Astrocyte of the spinal cord (primary cell): ENCODE measurements at regions not wholly inside any gene's neighbourhood (a gene's known extent, or its start where the extent isn't known, plus 50 kb on each side); places are given as distances from the start of the nearest gene placed in this dataset.

Experiments
- DNase-seq: peaks from one replicate; pipeline ENCODE4 v3.0.0; 2011; ENCODE audit warnings: low read depth, low spot score
- H3K4me3 ChIP-seq: 2 replicates; pipeline ENCODE4 v1.5.1; 2011; ENCODE audit warnings: low read depth, mild to moderate bottlenecking, low read length, moderate library complexity
- CTCF ChIP-seq: IDR thresholded peaks from 2 replicates; pipeline ENCODE4 v1.5.1; 2012; ENCODE audit warnings: low read depth, mild to moderate bottlenecking, low read length, inconsistent platforms
- in situ Hi-C: cut with HindIII; loops from 2 replicates; pipeline ENCODE4 v1.10.0; 2017; ENCODE audit warnings: low sequenced_read_pairs

DNA sequence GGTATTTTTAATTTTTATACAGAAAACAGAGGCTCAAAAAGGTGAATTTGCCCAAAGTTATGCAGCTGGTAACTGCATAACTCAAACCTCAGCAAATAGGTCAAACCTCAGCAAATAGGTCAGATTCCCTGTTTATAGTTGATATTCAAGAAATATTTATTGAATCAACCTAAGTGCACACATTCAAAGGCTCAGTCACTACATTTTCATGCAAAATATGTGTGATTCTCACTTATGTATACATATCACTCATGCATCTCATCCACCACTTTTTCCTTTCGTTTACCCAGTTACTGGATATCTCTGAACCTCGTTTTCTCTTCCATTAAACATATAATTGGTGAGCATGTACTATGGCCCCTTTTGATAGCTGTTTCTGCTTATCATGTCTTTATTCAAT, 158.3 kb upstream of the C1orf21 start:
- no peak overlapping the region for H3K4me3 ChIP-seq
- no peak for TF ChIP-seq CTCF
- no peak for DNase-seq
- in situ Hi-C loops, result no loop called here

DNA sequence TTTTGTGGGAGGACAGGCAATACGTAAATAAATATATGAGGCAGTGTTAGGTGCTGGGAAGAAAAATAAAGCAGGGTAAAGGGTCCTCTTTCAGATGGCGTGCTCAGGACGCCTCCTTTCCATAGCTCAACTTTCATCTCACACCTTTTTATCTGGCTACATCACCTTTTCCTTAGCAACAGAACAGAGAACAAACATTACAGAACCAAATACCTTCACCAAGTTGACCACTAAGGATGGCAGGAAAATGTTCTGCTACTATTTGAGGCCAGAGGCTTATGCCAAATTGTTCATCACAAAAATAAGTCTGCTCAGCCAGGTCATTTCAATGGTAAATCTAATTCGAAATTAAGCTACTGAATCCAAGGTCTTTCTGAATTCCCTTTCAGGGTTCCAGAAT, 149.2 kb upstream of the C1orf21 start:
- in situ Hi-C loops, result no loop called here
- H3K4me3 ChIP-seq, result no peak overlapping the region
- no peak for TF ChIP-seq CTCF
- no peak for DNase-seq

DNA sequence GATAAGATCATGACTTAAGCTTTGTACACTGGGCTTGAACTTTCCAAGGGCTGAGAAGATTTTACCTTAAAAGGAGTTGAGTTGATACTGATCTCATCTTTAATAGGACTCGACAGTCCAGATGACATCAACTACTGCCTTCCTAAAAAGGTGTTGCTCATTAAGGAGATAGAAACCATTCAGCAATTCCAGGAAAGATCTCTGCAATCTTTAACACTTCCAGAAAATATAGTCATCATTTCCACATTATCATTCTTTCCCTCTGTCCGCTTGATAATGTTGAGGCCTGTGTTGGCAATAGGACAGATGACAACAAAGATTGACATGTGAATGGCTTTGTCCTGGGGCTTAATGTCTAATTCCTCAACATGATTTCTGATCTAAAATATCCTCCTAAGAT, 145.4 kb upstream of the C1orf21 start:
- in situ Hi-C loops, result no loop called here
- TF ChIP-seq CTCF, result no peak
- no peak for DNase-seq
- H3K4me3 ChIP-seq, result no peak overlapping the region

DNA sequence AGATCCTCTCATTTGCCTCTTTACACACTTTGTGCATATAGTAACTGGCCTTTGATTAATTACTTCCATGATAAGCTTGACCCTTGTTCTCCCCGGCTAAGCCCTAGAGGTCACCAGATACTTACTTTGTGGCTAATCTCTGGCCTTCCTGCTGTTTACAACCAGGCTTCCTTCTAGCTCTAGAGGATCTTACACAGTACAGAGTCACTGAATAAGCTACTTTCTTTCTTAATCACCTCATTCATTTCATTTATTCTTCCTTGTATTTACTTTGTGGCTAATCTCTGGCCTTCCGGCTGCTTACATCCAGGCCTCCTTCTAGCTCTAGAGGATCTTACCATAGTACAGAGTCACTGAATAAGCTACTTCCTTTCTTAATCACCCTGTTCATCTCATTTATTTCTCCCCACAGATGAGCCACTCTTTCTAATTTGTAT, 144.3 kb upstream of the C1orf21 start:
- TF ChIP-seq CTCF, result no peak
- in situ Hi-C loops, result no loop called here
- H3K4me3 ChIP-seq, result no peak overlapping the region
- peak; percentile 61 for DNase-seq

- in situ Hi-C loops, result no loop called here
These were observed 141.9 kb upstream of the C1orf21 start for GRCh38 chr1:184244962-184245361.

GRCh38 chr1:184247671-184248070, 139.2 kb upstream of the C1orf21 start:
- DNase-seq, result no peak
- in situ Hi-C loops, result no loop called here
- no peak overlapping the region for H3K4me3 ChIP-seq
- TF ChIP-seq CTCF, result no peak

More at GRCh38 chr1:184244962-184245361, 141.9 kb upstream of the C1orf21 start:
- no peak for DNase-seq
- no peak overlapping the region for H3K4me3 ChIP-seq
- no peak for TF ChIP-seq CTCF

GRCh38 chr1:184253921-184254320, 132.9 kb upstream of the C1orf21 start:
- no peak for TF ChIP-seq CTCF
- DNase-seq, result no peak
- H3K4me3 ChIP-seq, result no peak overlapping the region
- in situ Hi-C loops, result no loop called here
